CD4-positive, alpha-beta memory T cell (primary cell): ENCODE measurements at regions not wholly inside any gene's neighbourhood (a gene's known extent, or its start where the extent isn't known, plus 50 kb on each side); places are given as distances from the start of the nearest gene placed in this dataset.

Source experiments
- CTCF ChIA-PET: fragments of 350-600 bp; sonication (Branson Sonifier 250); formaldehyde crosslinking; loops from one replicate; lab custom pipeline; 2021; ENCODE audit warnings: inconsistent platforms; ENCODE audit not compliant: partially characterized antibody; lab: Charles Lee
- POLR2A ChIA-PET: fragments of 350-600 bp; sonication (Branson Sonifier 250); formaldehyde crosslinking; loops from one replicate; lab custom pipeline; 2021; ENCODE audit not compliant: partially characterized antibody; lab: Charles Lee
- DNase-seq, 5 donors: peaks; one replicate each; pipeline versions ENCODE4 v3.0.0 to v3.0.0-alpha.2; 2020 to 2022; ENCODE audit warnings: mixed read lengths in 1 of 5
- H3K27ac ChIP-seq: one replicate; pipeline ENCODE4 v1.7.0; 2013; ENCODE audit warnings: low read depth, low read length
- H3K27me3 ChIP-seq: 2 replicates; pipeline ENCODE4 v1.7.0; 2013; ENCODE audit warnings: mild to moderate bottlenecking, low read length, moderate library complexity; ENCODE audit not compliant: insufficient read depth
- H3K36me3 ChIP-seq: 2 replicates; pipeline ENCODE4 v1.7.0; 2013; ENCODE audit warnings: mild to moderate bottlenecking, low read length, moderate library complexity; ENCODE audit not compliant: insufficient read depth
- H3K4me1 ChIP-seq: 2 replicates; pipeline ENCODE4 v1.7.0; 2013; ENCODE audit warnings: mild to moderate bottlenecking, low read length, moderate library complexity; ENCODE audit not compliant: insufficient read depth
- H3K4me3 ChIP-seq, 2 donors: one replicate each; pipeline ENCODE4 v1.7.0; 2013; ENCODE audit warnings: low read length in 2 of 2, mild to moderate bottlenecking in 1 of 2
- H3K9me3 ChIP-seq, 2 donors: one replicate each; pipeline ENCODE4 v1.7.0; 2013; ENCODE audit warnings: low read length in 2 of 2, control low read depth in 1 of 2; ENCODE audit not compliant: control insufficient read depth in 1 of 2
- H3K27ac Mint-ChIP-seq, 7 donors: one replicate each; pipeline ENCODE4 v1.8.0; 2020 to 2021; ENCODE audit warnings: mixed read lengths in 7 of 7, mild to moderate bottlenecking in 6 of 7, inconsistent platforms in 3 of 7, moderate library complexity in 3 of 7
- H3K27me3 Mint-ChIP-seq, 2 donors: one replicate each; pipeline ENCODE4 v1.8.0; 2020 to 2021; ENCODE audit warnings: mixed read lengths in 2 of 2
- H3K36me3 Mint-ChIP-seq, 2 donors: one replicate each; pipeline ENCODE4 v1.8.0; 2020 to 2021; ENCODE audit warnings: mixed read lengths in 2 of 2, inconsistent platforms in 1 of 2, mild to moderate bottlenecking in 1 of 2
- H3K4me1 Mint-ChIP-seq, 4 donors: one replicate each; pipeline ENCODE4 v1.8.0; 2020 to 2021; ENCODE audit warnings: mixed read lengths in 4 of 4, mild to moderate bottlenecking in 1 of 4
- H3K4me3 Mint-ChIP-seq, 8 donors: one replicate each; pipeline ENCODE4 v1.8.0; 2020 to 2021; ENCODE audit warnings: mixed read lengths in 8 of 8, mild to moderate bottlenecking in 7 of 8, moderate library complexity in 6 of 8, inconsistent platforms in 3 of 8
- H3K9me3 Mint-ChIP-seq, 8 donors: one replicate each; pipeline ENCODE4 v1.8.0; 2020 to 2021; ENCODE audit warnings: mixed read lengths in 8 of 8, mild to moderate bottlenecking in 5 of 8, inconsistent platforms in 3 of 8, moderate library complexity in 1 of 8
- intact Hi-C: fragments of 100-400 bp; cut with micrococcal nuclease; formaldehyde crosslinking; loops from one replicate; pipeline ENCODE4 v1.15.1; 2023

DNA sequence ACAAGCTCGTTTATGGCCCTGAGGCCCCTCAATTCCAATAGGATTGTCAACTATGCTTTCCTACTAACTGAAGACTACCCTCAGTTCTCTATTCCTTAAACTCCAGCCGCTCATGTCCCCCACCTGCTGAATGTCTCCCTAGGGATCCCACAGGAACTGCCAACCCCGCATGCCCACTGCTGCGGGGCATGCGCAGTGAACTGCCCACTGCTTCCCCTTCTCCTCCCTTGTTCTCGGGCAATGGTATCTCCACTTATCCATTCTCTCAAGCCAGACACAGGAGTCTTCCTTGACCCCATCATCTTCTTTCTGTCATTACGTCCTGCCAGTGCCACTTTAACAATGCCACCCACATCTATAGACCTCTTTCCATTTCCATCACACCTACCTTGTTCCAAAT, 90.0 kb downstream of the FGF18 start:
- Mint-ChIP-seq H3K9me3 (no peaks in the 10 kb centered on the region), H3K27me3 (peaks cover 4 to 7% of the 10 kb centered on the region in 2 donors), H3K4me3 (no peak overlapping the region), H3K4me1 (peaks cover 0 to 3% (median 0%) of the 10 kb centered on the region in 4 donors), H3K27ac (no peak overlapping the region), H3K36me3 (no peaks in the 10 kb centered on the region)
- H3K4me3 ChIP-seq = no peak overlapping the region
- no peak overlapping the region for H3K27ac ChIP-seq
- H3K9me3 ChIP-seq = no peaks in the 10 kb centered on the region
- no peaks in the 10 kb centered on the region for H3K4me1 ChIP-seq
- H3K27me3 ChIP-seq = no peaks in the 10 kb centered on the region
- POLR2A ChIA-PET = interaction anchor here (0.6 kb wide), 1 partner anchor 15 kb away, joined by 3 read pairs; no protein-coding TSS in a partner anchor
- CTCF ChIA-PET = no interaction called here
- intact Hi-C loops = no loop called here
- no peak for DNase-seq
- H3K36me3 ChIP-seq = no peaks in the 10 kb centered on the region

DNA sequence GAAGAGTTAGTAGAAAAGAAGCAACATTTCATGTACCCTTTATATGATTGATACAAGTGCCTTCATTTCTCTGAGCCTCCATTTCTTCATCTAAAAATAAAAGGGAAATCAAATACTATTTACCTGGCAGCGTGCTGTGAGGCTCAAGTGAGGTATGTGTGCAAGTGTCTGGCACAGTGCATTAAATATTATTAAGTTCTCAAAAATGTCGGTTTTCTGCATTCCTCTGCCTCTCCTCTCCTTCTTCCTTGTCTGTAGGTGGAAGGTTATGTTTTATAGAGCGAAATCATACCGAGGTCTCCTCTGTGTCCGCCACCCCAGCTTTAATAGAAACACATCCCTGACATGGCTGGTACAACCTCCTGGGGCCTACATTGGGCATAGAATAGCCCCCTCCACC, 93.0 kb downstream of the FGF18 start:
- no peaks in the 10 kb centered on the region for H3K4me1 ChIP-seq
- H3K27ac Mint-ChIP-seq = no peak overlapping the region
- no peak overlapping the region for H3K4me3 Mint-ChIP-seq
- no peaks in the 10 kb centered on the region for H3K9me3 ChIP-seq
- H3K27me3 Mint-ChIP-seq = peaks cover 6 to 8% of the 10 kb centered on the region in 2 donors
- POLR2A ChIA-PET = no interaction called here
- CTCF ChIA-PET = interaction anchor here (0.5 kb wide), 1 partner anchor 11 kb away, joined by 3 read pairs; no protein-coding TSS in a partner anchor
- no peaks in the 10 kb centered on the region for H3K4me1 Mint-ChIP-seq
- no peak for DNase-seq
- H3K27ac ChIP-seq = no peak overlapping the region
- intact Hi-C loops = no loop called here
- H3K36me3 ChIP-seq = no peaks in the 10 kb centered on the region
- H3K27me3 ChIP-seq = no peaks in the 10 kb centered on the region
- no peaks in the 10 kb centered on the region for H3K36me3 Mint-ChIP-seq
- H3K9me3 Mint-ChIP-seq = no peaks in the 10 kb centered on the region
- no peak overlapping the region for H3K4me3 ChIP-seq

DNA sequence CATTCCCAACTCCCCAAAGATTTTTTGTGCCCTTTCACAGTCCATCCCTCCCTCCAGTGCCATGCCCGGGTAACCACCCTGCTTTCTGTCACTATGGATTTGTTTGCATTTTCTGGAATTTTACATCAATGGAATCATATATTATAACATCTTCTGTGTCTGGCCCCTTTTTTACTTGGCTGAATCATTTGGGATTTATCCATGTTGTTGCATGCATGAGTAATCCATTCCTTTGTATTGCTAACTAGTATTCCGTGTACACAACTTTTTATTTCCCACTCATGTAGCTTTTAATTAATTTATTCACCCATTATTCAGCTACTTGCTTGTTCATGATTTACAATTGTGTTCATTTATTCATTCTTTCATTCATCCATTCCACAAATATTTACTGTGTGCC, 94.1 kb downstream of the FGF18 start:
- H3K36me3 ChIP-seq = no peaks in the 10 kb centered on the region
- no peaks in the 10 kb centered on the region for H3K9me3 Mint-ChIP-seq
- H3K4me1 ChIP-seq = no peaks in the 10 kb centered on the region
- intact Hi-C loops = no loop called here
- H3K27me3 ChIP-seq = no peaks in the 10 kb centered on the region
- ChIA-PET POLR2A (no interaction called here), CTCF (no interaction called here)
- H3K27ac ChIP-seq = no peak overlapping the region
- H3K27me3 Mint-ChIP-seq = peaks cover 6 to 8% of the 10 kb centered on the region in 2 donors
- H3K4me3 Mint-ChIP-seq = no peak overlapping the region
- no peak for DNase-seq
- no peak overlapping the region for H3K4me3 ChIP-seq
- H3K9me3 ChIP-seq = no peaks in the 10 kb centered on the region
- no peak overlapping the region for H3K27ac Mint-ChIP-seq
- H3K36me3 Mint-ChIP-seq = no peaks in the 10 kb centered on the region
- no peaks in the 10 kb centered on the region for H3K4me1 Mint-ChIP-seq

DNA sequence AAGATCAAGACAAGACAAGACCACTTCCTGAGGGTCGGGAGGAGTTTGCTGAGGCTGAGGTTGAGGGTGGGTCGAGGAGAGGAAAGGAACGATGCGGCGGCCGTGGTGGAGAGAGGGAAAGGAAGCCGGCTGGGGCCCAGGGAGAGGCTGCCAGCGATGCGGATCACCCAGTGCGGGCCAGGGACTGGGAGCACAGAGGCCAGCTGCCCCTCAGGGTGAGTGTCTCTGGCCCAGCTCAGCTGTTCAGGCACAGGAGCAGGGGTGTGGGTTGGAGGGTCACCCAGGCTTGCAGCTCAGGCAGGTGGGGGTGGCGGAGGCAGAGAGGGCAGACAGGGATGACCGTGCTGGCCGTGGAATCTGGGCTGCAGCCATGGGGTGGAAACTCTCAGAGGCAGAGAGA, 99.5 kb downstream of the FGF18 start:
- no peak for DNase-seq
- H3K4me1 ChIP-seq = no peaks in the 10 kb centered on the region
- no peaks in the 10 kb centered on the region for H3K27me3 ChIP-seq
- Mint-ChIP-seq H3K4me1 (no peaks in the 10 kb centered on the region), H3K36me3 (no peaks in the 10 kb centered on the region), H3K9me3 (no peaks in the 10 kb centered on the region), H3K27ac (no peak overlapping the region), H3K27me3 (peaks cover 5 to 7% of the 10 kb centered on the region in 2 donors), H3K4me3 (no peak overlapping the region)
- H3K9me3 ChIP-seq = no peaks in the 10 kb centered on the region
- ChIA-PET CTCF (no interaction called here), POLR2A (no interaction called here)
- H3K36me3 ChIP-seq = no peaks in the 10 kb centered on the region
- no peak overlapping the region for H3K27ac ChIP-seq
- intact Hi-C loops = no loop called here
- no peak overlapping the region for H3K4me3 ChIP-seq

DNA sequence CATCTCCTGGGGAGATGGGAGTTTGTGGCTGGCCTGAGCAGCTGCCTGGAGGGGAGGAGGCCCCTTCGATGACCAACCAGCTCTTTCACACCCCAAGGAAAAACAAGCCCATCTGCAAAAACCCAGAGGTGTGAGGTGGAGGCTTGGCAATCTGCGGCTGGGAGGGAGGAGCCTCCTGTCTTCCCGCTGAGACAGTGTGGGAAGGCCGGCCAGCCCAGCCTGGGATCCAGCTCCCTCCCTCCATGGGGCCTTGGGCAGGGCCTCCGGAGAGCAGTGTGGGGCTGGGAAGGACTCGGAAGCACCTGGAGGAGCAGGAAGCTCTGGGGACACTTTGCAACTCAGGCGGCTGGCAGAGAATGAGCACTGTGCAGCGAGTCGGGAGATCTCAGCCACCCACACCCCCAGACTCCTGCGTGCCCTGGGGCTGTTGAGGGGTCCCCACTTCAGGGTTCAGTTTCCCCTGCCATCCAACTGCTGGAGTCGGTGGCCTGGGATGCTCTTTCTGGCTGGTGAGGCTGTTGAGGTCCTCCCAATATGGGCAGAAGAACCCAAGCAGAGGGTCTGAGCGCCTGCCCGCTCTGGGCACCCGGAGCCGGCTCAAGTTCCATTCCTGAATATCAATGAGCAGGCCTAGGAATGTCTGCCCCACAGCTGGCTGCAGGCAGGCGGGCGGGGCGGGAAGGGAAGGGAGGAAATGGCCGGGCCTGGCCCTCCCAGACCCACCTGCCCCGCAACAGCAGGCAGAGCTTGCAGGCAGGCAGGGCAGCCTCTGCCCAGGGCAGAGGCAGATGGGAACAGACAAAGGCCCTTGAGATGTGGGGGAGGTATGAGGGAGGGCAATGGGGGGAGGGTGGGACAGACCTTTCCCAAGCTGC, 101.1 kb downstream of the FGF18 start:
- H3K27ac Mint-ChIP-seq = no peak overlapping the region
- no peak overlapping the region for H3K4me3 ChIP-seq
- H3K9me3 Mint-ChIP-seq = peaks cover 0 to 2% (median 0%) of the 10 kb centered on the region in 8 donors
- no peaks in the 10 kb centered on the region for H3K36me3 Mint-ChIP-seq
- no peak overlapping the region for H3K27ac ChIP-seq
- CTCF ChIA-PET = no interaction called here
- intact Hi-C loops = no loop called here
- H3K36me3 ChIP-seq = no peaks in the 10 kb centered on the region
- no peak for DNase-seq
- H3K27me3 ChIP-seq = no peaks in the 10 kb centered on the region
- H3K4me1 Mint-ChIP-seq = no peaks in the 10 kb centered on the region
- peaks cover 5 to 7% of the 10 kb centered on the region in 2 donors for H3K27me3 Mint-ChIP-seq
- POLR2A ChIA-PET = no interaction called here
- no peaks in the 10 kb centered on the region for H3K4me1 ChIP-seq
- no peaks in the 10 kb centered on the region for H3K9me3 ChIP-seq
- no peak overlapping the region for H3K4me3 Mint-ChIP-seq

DNA sequence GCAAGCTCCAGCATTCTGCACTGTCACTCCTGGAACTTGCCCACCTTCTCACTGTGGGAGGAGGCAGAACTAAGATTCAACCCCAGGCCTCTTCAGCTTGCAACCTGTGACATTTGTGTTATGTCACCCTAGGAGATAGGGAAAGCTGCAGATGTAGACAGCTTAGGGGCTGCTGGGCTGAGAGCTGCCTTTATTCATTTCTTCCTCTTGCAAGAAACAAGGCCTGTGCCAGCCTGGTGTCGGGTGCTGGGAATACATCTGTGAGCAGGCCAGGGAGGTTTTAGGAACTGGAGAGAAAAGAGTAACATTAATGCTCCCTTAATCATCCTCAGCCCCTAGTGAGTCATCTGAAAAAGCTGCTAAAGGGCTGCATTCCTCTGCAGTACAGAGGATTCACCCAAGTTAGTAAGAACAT, 101.8 kb downstream of the FGF18 start:
- CTCF ChIA-PET = no interaction called here
- intact Hi-C loops = no loop called here
- H3K4me3 Mint-ChIP-seq = no peak overlapping the region
- no peak for DNase-seq
- no peaks in the 10 kb centered on the region for H3K9me3 ChIP-seq
- no peak overlapping the region for H3K4me3 ChIP-seq
- no peaks in the 10 kb centered on the region for H3K36me3 Mint-ChIP-seq
- no peak overlapping the region for H3K27ac Mint-ChIP-seq
- H3K4me1 Mint-ChIP-seq = no peaks in the 10 kb centered on the region
- H3K9me3 Mint-ChIP-seq = peaks cover 0 to 2% (median 0%) of the 10 kb centered on the region in 8 donors
- peaks cover 6 to 9% of the 10 kb centered on the region in 2 donors for H3K27me3 Mint-ChIP-seq
- no peaks in the 10 kb centered on the region for H3K27me3 ChIP-seq
- H3K27ac ChIP-seq = no peak overlapping the region
- H3K4me1 ChIP-seq = no peaks in the 10 kb centered on the region
- POLR2A ChIA-PET = interaction anchor here (0.5 kb wide), 1 partner anchor 21 kb away, joined by 3 read pairs; no protein-coding TSS in a partner anchor
- H3K36me3 ChIP-seq = no peaks in the 10 kb centered on the region

DNA sequence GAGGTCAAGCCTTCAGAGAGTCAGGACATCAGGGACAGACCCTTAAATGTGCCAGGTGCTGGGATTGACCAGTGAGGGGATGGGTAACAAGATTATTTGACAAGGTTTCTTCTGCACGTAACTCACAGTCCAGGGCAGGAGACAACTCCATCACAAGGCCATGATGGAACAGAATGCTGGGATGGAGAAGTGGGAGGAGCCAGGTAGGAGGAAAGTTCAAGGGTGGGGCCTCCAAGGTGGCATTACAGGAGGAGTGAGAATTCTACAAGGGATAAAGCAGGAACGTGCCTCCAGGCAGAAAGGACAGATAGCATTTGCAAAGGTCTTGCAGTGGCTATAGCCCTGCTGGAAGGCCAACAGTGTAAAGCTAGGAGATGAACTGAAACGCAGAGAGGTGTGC, 102.2 kb downstream of the FGF18 start:
- Histone ChIP-seq H3K9me3 (no peaks in the 10 kb centered on the region), H3K36me3 (no peaks in the 10 kb centered on the region), H3K4me1 (no peaks in the 10 kb centered on the region), H3K27me3 (no peaks in the 10 kb centered on the region), H3K4me3 (no peak overlapping the region), H3K27ac (no peak overlapping the region)
- Mint-ChIP-seq H3K9me3 (peaks cover 0 to 2% (median 0%) of the 10 kb centered on the region in 8 donors), H3K36me3 (no peaks in the 10 kb centered on the region), H3K27me3 (peaks cover 4 to 7% of the 10 kb centered on the region in 2 donors), H3K4me1 (no peaks in the 10 kb centered on the region), H3K4me3 (no peak overlapping the region), H3K27ac (no peak overlapping the region)
- intact Hi-C loops = no loop called here
- POLR2A ChIA-PET = interaction anchor here (0.5 kb wide), 1 partner anchor 21 kb away, joined by 3 read pairs; no protein-coding TSS in a partner anchor
- no peak for DNase-seq
- CTCF ChIA-PET = interaction anchor here (0.7 kb wide), 1 partner anchor 14 kb away, joined by 3 read pairs; no protein-coding TSS in a partner anchor
